Cerebellar cortex (tissue), 1 donor: ENCODE measurements at regions not wholly inside any gene's neighbourhood (a gene's known extent, or its start where the extent isn't known, plus 50 kb on each side); places are given as distances from the start of the nearest gene placed in this dataset.
A peak's percentile ranks its signal among the peaks of the same experiment; 100 is the strongest.

Experiments
- DNase-seq: peaks from one replicate; pipeline ENCODE4 v3.0.0-alpha.2; 2015; ENCODE audit warnings: low spot score

DNA sequence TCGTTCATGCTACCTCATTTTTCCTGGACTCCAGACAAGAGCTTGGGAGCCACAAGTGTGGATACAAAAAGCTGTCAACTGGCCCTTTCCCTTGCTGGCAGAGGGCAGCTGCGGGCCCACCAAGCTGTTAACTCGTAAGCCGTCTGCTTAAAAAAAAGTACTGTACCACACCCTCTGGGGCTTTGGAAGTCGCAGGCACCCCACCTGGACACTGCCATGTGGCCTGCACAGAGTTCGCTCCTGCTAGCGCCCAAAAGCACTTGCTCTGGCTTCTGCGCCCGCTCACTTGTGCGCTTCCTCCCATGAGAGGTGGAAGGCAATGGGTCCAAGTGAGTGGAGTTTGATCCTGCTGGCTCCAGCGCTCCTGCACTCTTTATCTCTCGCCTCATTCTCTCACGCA is 476.4 kb upstream of the FSTL5 start:
- no peak for DNase-seq

DNA sequence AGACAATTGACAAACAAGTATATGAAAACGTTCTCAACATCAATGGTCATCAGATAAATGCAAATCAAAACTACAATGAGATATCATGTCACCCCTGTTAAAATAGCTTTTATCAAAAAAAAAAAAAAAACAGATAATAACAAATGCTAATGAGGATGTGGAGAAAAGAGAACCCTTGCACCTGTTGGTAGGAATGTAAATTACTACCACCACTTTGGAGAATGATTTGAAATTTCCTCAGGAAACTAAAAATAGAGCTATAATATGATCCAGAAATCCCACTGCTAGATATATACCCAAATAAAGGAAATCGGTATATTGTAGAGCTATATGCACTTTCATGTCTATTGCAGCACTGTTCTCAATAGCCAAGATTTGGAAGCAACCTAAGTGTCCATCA is 470.6 kb upstream of the FSTL5 start:
- DNase-seq, result no peak

DNA sequence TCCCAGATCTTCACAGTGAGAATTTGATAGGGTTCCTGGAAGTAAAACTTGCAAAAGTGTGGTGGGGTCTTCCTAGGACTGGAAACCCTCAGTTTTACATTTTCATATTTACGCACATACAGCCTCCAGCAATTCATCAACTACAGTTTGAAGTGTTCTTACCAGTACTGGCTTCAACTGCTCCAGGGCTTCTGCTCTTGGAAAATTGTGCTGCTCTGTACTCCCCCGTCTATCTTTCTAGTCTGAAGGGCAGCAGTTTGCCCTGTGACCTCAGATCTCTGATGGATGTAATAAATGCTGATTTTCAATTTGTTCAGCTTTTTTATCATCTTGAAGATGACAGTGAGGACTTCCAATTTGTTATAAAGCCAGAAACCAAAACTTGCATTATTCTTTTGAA is 458.9 kb upstream of the FSTL5 start:
- no peak for DNase-seq

DNA sequence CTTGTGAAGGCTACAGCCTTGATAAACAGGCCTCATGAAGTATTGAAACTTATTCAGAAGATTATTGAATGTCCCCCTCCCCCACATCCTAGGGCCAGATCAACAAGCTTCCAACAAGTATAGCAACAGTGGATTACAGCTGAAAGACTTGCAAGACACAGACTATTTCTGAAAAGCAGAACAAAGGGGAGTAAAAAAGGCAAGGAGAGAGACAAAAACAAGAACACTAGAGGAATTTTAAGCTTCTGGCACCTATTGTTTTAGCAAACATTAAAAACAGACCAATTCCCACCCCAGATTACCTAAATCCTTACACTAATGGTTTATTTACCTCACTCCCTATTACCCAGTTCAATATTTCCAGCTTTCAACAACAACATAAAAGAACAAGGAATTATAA is 446.3 kb upstream of the FSTL5 start:
- no peak for DNase-seq

DNA sequence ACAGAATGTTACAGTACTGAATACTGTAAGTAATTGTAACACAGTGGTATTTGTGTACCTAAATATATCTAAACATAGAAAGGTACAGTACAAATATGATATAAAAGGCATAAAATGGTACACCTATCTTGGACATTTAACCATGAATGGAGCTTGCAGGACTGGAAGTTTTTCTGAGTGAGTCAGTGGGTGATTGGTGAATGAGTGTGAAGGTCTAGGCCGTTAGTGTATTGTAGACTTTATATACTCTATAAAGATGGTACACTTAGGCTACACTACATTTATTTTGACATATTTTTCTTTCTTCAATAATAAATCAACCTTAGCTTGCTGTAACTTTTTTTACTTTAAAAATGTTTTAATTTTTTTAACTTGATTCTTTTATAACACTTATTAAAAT is 422.5 kb upstream of the FSTL5 start:
- no peak for DNase-seq

DNA sequence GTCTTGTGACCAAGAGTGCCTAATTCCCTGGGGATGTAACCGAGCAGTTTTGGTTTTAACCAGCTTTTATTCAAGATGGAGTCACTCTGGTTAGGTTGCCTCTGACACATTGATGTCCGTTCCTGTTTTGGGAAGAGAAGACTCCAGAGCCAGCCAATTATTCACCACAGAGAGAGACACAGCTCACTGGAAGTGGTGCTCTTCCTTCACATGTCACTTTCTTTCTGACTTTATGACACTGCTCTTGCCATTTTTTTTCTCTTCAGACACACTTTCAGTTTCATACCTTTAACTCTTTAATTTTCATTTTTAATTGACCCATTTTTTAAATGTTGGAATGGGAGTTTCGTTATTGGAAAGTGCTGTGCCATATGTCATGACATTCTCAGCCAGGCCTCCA is 418.4 kb upstream of the FSTL5 start:
- DNase-seq, result no peak

DNA sequence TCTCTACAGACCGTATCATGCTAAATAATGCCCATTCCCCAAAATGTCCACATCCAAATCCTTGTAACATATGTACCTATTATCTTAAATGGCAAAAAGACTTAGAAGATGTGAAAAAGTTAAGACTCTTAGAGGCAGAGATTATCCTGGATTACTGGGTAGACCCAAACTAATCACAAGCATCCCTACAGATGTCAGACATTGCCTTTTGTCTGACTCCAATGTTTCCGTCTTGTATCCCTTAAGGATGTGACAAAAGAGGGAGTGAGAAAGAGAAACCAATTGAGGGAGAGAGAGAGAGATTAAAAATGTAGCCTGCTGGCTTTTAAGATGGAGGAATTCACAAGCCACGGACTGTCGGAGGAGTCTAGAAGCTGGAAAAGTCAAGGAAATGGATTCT is 401.9 kb upstream of the FSTL5 start:
- DNase-seq, result no peak

DNA sequence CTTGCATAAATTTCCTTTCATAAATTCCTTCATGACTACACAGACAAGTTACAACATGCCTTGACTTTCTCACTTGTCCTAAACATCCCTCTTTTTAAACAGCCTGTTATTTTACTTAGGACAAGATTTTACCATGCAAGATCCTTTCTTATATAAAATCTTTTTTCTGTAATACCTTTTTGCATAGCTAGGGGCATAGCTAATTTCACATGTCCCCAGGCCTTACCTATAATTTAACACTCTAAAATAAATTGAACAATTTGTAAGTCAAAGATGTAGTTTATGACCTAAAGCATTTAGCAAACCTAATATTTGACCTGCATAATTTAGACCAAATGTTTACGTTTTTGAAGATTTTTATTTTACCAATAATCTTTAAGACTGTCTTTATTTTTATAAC is 396.3 kb upstream of the FSTL5 start:
- no peak for DNase-seq

DNA sequence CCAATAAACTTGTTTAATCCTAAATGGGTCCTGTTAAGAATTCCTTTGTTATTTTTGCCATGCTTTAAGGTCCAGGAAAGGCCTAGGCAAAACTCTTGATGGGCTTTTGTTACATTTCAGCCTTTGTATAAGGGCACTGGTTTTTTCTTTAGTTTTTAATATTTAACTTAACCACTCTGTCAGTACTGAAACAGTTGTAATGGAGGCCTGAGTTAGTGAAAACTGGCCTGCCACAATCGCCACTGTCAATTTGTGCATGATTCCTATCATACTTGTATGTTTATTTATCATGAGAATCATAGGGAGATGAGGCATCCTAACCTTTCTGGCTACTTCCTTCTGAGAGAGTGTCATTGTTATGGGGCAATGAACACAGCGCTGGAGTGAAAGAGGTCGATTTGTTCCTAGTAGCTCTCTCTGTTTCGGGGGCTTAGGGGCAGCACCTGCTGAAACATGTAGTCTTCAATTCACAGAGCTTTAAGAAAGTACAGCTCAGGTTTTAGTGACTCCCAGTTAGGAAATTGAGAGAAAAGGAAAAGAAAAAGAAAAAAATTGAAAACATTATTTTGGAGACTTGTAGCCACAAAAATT is 393.8 kb upstream of the FSTL5 start:
- DNase-seq, result no peak

DNA sequence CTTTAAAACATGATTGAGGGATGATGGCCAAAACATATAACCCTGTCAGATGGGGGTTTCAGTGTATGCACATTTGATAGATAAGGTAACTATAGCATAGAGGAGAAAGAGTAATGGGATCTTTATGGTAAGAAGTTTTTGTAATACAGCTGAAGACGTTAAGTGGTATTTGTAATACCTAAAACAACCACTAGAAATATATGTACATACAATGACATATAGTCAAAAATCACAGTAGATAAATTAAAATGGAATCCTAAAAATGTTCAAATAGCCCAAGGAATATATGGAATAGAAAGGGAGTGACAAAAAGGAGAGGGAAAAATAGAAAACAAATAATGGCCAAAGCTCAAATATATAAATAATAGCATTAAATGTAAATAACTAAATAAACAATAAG is 371.3 kb upstream of the FSTL5 start:
- no peak for DNase-seq

DNA sequence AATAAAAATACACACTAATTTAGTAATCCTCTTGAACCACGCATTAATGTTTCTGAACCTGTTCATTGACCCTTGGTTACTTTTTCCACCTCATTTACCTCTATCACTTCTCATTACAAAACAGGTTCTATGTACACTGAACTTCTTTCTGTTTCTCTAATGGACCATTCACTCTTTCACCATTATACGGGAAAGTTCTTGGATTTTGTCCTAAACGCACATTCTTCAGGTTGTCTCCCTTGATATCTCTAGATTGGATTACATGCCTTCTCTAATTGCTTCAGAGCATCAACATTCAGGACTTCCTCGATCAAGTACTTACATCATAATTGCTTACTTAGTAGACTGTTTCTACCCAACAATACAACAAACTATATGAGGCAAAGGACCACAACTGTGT is 359.4 kb upstream of the FSTL5 start:
- DNase-seq, result no peak

DNA sequence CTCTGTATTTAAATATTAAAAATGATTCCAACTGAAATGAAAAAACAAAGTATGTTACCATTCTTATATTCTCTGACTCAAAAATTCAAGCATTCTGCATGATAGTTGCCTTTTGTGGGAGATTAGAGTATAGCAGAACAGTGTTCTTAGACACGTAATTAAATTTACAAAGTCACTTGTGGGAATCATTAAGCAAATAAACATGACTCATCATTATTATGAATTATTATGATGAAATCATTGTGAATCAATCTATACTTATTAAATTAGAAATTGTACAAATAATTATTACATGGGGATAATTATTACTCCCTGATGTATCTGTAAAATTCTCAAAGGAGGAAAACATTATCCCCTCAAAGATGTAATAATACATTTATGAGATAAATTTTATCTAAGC is 358.9 kb upstream of the FSTL5 start:
- DNase-seq, result no peak

DNA sequence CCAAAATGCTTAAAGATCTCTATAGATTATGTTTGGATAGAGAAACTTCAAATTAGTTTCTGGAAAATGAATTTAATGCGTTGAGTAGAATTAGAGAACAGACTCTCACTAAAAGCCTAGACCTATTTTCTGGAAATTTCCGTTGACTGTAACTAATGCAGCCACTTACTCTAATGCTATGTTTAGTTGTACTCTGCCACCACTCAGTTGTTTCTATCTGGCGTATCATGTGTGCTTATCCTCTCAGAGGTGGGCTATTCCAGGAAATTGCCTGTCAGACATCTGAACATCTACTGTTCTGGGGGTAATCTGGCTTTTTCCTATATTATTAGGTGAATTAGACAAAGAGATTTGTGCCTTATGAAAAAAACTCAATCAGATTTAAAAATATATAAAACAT is 347.1 kb upstream of the FSTL5 start:
- no peak for DNase-seq

DNA sequence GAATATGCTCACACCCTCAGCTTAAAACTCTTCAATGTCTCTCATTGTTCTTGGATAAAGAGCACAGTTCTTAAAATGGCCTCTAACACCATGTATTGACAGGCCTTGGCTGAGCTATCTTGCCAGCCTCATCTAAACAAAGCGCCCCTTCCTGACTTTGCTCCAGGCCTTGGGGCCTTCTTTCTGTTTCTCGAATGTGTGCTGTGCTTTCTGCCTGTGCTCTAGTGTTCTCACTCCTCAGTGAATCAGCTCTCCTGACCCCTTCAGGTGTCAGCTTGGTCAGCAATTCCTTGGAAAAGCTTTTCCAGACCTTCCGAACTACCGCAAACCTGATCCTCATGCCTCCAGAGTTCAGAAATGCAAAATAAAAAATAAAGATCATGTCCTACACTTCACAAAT is 346.3 kb upstream of the FSTL5 start:
- no peak for DNase-seq

DNA sequence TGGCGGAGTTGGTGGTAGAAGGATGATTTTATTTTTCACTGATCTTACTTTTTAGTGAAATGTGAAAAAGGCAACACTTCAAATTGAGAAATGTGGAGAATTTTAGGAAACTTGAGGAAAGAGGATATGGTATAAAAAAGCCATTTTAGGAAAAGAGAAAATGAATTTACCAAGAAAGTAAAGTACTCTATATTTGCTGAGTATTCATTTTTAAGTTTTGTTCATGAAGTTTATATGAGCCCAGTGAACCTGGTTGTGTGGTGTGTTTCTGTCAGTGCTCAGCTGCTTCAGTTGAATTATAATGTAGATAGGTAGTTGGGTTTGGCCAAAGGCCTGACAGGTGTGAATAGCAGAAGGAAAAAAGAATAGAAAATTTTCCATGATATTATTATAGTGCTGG is 345.5 kb upstream of the FSTL5 start:
- no peak for DNase-seq

DNA sequence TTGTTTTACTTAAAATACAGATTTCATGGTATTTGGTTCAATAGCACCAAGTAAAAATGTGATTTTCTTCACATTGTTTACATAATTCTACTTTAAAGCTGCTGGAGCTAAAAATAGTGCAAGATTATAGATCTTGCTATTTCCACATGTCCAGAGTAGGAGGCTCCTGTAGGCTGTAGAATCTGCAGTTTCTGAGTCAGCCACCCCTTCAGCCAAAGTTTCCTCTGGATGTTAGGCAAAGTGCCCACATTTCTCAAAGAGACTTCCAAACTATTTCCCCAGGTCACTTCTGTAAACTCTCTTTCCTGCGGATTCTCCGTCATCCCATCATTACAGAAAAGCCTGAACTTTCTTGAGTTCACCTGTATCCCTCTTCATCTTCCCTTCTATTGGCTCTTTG is 342.5 kb upstream of the FSTL5 start:
- no peak for DNase-seq

DNA sequence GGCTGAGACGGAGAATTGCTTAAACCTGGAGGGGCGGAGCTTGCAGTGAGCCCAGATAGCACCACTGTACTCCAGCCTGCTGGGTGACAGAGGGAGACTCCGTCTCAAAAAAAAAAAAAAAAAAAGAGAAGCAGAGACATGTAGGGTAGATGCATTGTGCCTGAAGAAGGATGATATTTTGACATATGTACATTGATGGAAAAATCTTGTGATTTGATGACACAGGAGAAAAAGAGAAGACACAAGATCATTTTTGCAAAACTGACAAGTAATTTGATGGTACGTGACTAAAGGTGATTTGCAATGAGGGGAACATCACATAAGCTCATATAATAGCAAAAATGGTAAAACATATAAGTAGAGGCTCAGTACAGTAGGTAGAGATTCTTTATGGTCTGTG is 340.1 kb upstream of the FSTL5 start:
- no peak for DNase-seq

DNA sequence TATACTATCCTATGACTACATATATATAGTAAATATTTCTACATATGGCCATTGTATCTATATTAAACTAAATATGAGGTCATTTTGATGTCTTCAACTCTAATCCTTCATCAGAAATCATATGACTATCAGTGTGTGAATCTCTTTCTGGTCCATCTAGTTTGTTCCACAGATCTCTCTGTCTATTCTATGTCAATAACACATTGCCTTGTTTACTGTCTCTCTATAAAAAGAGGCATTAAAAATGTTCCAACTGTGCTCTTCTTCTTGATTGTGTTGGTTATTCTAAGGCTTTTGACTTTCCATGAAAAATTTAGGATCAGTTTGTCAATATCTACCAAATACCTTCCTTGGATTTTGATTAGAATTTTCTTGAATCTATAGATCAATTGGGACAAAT is 338.3 kb upstream of the FSTL5 start:
- DNase-seq, result no peak

DNA sequence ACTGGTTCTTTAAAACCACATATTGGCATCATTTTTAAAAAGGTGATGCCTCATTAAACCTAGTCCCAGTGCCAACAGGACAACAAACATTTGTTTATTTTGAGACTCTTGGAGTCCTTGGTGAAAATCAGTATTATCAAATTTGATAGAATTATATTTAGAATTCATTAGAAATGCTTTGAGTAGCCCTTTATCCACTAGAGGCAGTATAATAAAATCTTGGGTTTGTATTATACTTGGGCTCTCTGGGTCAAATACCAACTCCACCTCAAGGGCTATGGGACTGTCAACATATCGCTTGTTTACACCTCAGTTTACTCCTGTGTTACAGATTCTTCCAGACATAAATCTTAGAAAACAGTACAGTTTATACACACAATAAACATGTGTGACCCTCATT is 335.7 kb upstream of the FSTL5 start:
- DNase-seq, result no peak

DNA sequence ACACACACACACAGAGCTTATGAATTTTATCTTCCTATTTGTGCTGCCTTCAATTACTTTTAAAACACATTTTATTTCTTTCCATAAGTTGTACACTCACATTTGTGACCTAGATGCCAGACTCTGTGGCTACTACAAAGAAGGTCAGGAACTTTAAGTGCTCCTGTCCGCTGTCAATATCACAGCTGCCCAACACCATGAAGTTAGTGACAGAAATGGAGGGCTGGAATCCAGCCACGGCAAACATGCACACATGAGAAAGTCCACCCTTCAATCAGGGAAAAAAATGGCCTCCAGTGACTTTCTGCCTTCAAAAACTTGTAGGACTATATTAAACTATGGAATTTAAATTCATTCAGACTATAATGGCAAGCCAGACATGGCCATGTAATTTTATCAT is 334.4 kb upstream of the FSTL5 start:
- DNase-seq, result no peak

DNA sequence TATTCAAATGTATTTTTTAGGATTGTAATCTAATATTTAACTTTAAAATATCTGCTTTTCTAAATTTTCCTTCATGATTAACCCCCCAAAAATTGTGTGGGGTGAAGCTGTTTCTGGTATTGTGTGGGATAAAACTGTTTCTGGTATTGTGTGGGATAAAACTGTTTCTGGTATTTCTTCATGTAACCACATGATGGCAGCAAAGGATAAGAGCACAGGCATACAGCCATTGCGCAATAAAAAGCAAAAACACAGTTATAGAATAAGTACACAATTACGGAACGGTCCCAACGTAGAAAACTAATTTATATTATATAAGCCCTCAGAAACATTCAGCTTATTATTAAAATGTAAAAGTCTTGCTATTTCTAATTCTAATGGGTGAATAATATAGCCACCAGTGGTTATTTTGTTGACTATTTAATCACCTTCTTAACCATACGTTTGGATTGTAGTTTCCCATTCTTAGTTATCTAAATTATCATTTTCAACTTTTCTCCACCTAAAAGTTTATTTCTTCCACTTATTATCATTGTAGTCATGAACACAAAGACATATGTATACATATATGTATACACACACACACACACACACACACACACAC is 333.9 kb upstream of the FSTL5 start:
- DNase-seq, result peak; percentile 51

DNA sequence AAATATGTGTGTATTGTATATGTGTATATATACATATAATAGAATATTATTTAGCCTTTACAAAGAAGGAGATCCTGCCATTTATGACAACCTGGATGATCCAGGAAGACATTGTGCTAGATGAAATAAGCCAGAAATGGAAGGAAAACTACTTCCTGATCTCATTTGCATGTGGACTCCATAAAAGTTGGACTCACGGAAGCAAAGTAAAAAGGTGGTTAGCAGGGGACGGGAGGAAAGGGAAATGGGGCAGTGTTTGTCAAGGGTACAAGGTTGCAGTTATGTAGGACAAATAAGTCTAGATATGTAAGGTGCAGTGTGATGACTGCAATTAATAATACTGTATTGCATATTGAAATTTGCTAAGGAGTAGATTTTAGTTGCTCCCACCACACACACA is 331.1 kb upstream of the FSTL5 start:
- no peak for DNase-seq

DNA sequence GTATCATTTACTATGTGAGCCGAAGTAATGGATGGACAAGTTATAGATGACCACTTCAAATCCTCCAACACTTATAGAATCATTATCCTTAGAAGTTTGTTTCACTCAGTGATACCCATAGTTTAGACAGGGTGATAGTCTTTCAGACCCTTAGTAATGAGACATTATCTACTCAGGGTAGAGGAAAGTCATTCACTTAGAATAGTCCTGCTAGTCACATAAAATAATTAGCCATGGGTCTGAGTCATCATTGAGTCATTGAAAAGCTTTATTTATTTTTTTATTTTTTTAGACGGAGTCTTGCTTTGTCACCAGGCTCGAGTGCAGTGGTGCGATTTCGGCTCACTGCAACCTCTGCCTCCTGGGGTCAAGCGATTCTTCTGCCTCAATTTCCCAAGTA is 321.7 kb upstream of the FSTL5 start:
- DNase-seq, result no peak

DNA sequence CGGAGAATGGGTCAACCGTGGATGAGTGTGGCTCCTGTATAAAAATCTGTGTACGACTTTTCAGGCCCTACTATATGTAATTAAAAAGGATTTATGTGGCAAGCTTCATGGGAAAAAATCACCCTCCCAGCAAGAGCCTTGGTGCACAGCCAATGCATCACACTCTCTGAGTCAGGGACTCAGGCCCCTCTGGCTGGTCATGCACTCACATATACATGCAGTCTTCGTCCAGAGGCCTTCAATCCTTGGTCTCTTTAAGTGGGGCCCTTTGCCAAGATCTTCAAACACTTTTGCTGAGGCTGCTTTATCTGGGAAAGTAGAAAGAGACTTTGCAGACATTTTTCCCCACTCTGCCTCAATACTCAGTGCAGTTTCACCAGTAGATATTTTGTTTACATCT is 311.4 kb upstream of the FSTL5 start:
- no peak for DNase-seq

DNA sequence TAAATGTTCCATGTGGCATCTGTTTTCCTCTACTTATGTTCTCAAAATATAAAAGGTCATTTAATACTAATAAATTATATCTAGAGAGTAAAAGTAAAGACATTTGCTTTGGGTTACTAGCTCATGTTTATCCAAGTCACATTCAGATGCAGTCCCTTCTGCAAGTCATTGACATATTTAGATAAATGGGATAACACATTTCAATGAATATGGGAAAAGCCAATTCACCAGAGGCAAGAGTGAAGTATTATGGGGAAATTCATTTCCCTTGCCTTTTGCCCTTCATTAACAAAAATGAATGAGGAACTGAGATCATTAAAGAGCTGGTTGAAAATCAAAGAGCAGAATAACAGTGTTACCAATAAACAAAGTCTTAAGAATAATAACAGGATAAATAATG is 306.2 kb upstream of the FSTL5 start:
- DNase-seq, result no peak
